Activated T-cell treated with anti-CD3 and anti-CD28 coated beads, Interleukin-2, amount 50 U/mL, for 72 hours (primary cell): ENCODE measurements at regions not wholly inside any gene's neighbourhood (a gene's known extent, or its start where the extent isn't known, plus 50 kb on each side); places are given as distances from the start of the nearest gene placed in this dataset.
"Not testable (repeated sequence)": the region's sequence is repeated elsewhere in the genome, so short reads cannot be mapped to it uniquely, and the experiment has no call there.

ENCODE experiments used
- ATAC-seq, 2 donors: fragments of 150-1000 bp; cut with Tn5 transposase; replicated peaks in 1 of 2; 2 replicates each; pipeline ENCODE4 v1.10.0; 2021; ENCODE audit warnings: moderate library complexity in 2 of 2, mild to moderate bottlenecking in 1 of 2
- DNase-seq, 2 donors: peaks; one replicate each; pipeline ENCODE4 v3.0.0; 2021 to 2022; ENCODE audit warnings: mixed read lengths in 1 of 2
- H3K27ac Mint-ChIP-seq: one replicate; pipeline ENCODE4 v1.8.0; 2022; ENCODE audit warnings: mild to moderate bottlenecking, moderate library complexity, mixed read lengths
- H3K27me3 Mint-ChIP-seq: one replicate; pipeline ENCODE4 v1.8.0; 2022; ENCODE audit warnings: low read depth, mixed read lengths
- H3K36me3 Mint-ChIP-seq, 2 donors: one replicate each; pipeline ENCODE4 v1.8.0; 2022; ENCODE audit warnings: mixed read lengths in 2 of 2, mild to moderate bottlenecking in 1 of 2; ENCODE audit not compliant: insufficient read depth in 2 of 2
- H3K4me1 Mint-ChIP-seq: one replicate; pipeline ENCODE4 v1.8.0; 2022; ENCODE audit warnings: low read depth, mixed read lengths
- H3K4me3 Mint-ChIP-seq, 2 donors: one replicate each; pipeline ENCODE4 v1.8.0; 2022; ENCODE audit warnings: mild to moderate bottlenecking in 2 of 2, mixed read lengths in 2 of 2, moderate library complexity in 2 of 2
- H3K9me3 Mint-ChIP-seq, 2 donors: one replicate each; pipeline ENCODE4 v1.8.0; 2022; ENCODE audit warnings: mixed read lengths in 2 of 2

DNA sequence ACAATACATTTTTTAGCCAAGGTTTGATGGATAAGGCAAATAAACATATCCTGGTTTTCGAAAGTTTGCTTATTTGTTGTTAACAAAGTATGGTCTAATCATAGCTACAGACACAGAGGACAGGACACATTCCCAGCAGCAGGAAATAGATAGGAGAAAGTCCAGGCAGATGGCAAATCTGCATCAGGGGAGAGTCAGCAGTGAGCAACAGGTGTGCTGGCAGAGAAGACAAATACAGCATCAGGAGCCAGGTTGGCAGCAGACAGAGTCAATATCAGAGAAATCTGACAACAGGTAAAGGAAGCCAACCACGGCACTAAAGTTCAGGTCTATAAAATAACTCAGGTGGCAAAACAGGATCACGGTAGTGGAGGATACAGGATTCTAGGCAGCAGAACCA lies 210.7 kb upstream of the PTBP2 start:
- H3K4me1 Mint-ChIP-seq, result no peaks in the 10 kb centered on the region
- no peak for DNase-seq

GRCh38 chr1:96513136-96513535 lies 208.4 kb upstream of the PTBP2 start:
- no peak for DNase-seq
- H3K4me1 Mint-ChIP-seq, result no peaks in the 10 kb centered on the region
- H3K27me3 Mint-ChIP-seq, result peaks cover 14% of the 10 kb centered on the region
- H3K4me3 Mint-ChIP-seq, result no peak overlapping the region
- no peak overlapping the region for H3K27ac Mint-ChIP-seq
- ATAC-seq, result no peak
- H3K9me3 Mint-ChIP-seq, result no peaks in the 10 kb centered on the region
- H3K36me3 Mint-ChIP-seq, result no peaks in the 10 kb centered on the region

More for the DNA sequence above, 210.7 kb upstream of the PTBP2 start:
- Mint-ChIP-seq H3K36me3 (no peaks in the 10 kb centered on the region), H3K9me3 (no peaks in the 10 kb centered on the region), H3K27me3 (peaks cover 14% of the 10 kb centered on the region), H3K4me3 (no peak overlapping the region), H3K27ac (no peak overlapping the region)
- ATAC-seq, result no peak

DNA sequence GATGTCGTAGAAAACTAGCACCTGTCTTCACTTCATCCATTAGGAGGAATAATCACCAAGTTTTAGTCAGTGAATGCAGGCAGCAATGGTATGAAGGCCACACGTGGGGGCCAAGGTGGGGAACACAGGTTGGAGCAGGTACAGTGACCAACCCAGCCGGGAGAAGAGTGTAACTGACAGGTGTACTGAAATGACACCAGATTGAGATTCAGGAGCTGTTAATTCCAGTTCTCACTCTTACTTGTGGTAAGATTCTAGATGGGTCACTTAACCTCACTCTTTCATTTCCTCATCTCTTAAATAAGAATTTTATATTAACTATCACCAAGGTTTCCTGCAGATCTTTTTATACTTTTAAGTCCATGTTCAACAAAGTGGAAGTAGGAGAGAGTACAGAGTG lies 206.2 kb upstream of the PTBP2 start:
- ATAC-seq (no peak), DNase-seq (no peak)
- Mint-ChIP-seq H3K27ac (no peak overlapping the region), H3K27me3 (peaks cover 5% of the 10 kb centered on the region), H3K4me3 (no peak overlapping the region), H3K4me1 (no peaks in the 10 kb centered on the region), H3K36me3 (no peaks in the 10 kb centered on the region), H3K9me3 (no peaks in the 10 kb centered on the region)

GRCh38 chr1:96515925-96516324 lies 205.7 kb upstream of the PTBP2 start:
- Mint-ChIP-seq H3K27me3 (peaks cover under 1% of the 10 kb centered on the region), H3K4me3 (no peak overlapping the region), H3K9me3 (no peaks in the 10 kb centered on the region), H3K36me3 (no peaks in the 10 kb centered on the region), H3K27ac (no peak overlapping the region), H3K4me1 (no peaks in the 10 kb centered on the region)
- DNase-seq (no peak), ATAC-seq (no peak)

- DNase-seq, result no peak
- Mint-ChIP-seq H3K36me3 (no peaks in the 10 kb centered on the region), H3K4me1 (no peaks in the 10 kb centered on the region), H3K27ac (no peak overlapping the region), H3K4me3 (no peak overlapping the region), H3K9me3 (no peaks in the 10 kb centered on the region), H3K27me3 (no peaks in the 10 kb centered on the region)
- no peak for ATAC-seq
Measured at GRCh38 chr1:96519851-96520578, 201.6 kb upstream of the PTBP2 start.

DNA sequence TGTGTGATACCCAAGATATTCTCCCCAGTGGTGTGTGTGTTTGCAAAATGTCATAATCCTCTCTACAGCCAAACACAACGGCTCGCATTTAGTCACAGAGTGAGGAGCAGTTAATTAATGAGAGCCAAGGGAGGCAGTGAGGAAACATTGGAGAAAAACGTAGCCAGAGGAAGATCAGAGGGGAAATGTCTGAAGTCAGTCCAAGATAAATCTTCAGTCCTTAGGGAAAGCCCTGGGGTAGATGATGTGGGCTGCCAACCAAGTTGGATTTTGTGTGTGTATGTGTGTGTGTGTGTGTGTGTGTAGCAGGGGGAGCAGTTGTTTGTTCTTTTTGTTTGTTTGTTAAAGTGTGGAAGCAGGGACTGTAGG lies 201.0 kb upstream of the PTBP2 start:
- H3K27ac Mint-ChIP-seq, result no peak overlapping the region
- H3K9me3 Mint-ChIP-seq, result no peaks in the 10 kb centered on the region
- no peaks in the 10 kb centered on the region for H3K4me1 Mint-ChIP-seq
- no peak for DNase-seq
- no peak overlapping the region for H3K4me3 Mint-ChIP-seq
- no peaks in the 10 kb centered on the region for H3K27me3 Mint-ChIP-seq
- no peaks in the 10 kb centered on the region for H3K36me3 Mint-ChIP-seq
- ATAC-seq, result no peak

DNA sequence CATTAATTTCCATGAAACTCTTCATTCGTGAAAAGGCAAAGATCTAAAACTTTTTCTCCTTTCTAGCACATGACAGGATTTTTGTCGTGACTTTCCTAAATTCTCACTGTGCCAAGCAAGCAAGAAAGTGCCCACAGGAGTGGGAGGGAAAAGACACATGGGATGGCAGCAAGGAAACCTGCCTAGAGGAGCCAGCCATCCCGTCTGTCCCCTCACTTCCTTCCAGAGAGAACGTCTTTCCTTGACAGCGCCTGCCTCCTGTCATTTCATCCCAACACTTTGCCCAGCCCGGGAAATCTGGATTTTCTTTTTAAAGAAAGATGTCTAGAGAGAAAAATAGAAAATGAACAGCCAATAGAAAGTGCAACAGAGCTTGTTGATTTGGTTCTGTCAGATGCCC lies 200.6 kb upstream of the PTBP2 start:
- H3K4me1 Mint-ChIP-seq, result no peaks in the 10 kb centered on the region
- no peak overlapping the region for H3K27ac Mint-ChIP-seq
- no peaks in the 10 kb centered on the region for H3K27me3 Mint-ChIP-seq
- H3K4me3 Mint-ChIP-seq, result no peak overlapping the region
- DNase-seq (no peak), ATAC-seq (no peak)
- no peaks in the 10 kb centered on the region for H3K9me3 Mint-ChIP-seq
- H3K36me3 Mint-ChIP-seq, result no peaks in the 10 kb centered on the region

- ATAC-seq (no peak), DNase-seq (no peak)
- no peaks in the 10 kb centered on the region for H3K4me1 Mint-ChIP-seq
- H3K27ac Mint-ChIP-seq, result no peak overlapping the region
- H3K36me3 Mint-ChIP-seq, result peaks cover 0 to 1% of the 10 kb centered on the region in 2 donors
- peaks cover 3 to 7% of the 10 kb centered on the region in 2 donors for H3K9me3 Mint-ChIP-seq
- H3K4me3 Mint-ChIP-seq, result no peak overlapping the region
- H3K27me3 Mint-ChIP-seq, result no peaks in the 10 kb centered on the region
Measured at GRCh38 chr1:96521994-96522760, 199.4 kb upstream of the PTBP2 start.

DNA sequence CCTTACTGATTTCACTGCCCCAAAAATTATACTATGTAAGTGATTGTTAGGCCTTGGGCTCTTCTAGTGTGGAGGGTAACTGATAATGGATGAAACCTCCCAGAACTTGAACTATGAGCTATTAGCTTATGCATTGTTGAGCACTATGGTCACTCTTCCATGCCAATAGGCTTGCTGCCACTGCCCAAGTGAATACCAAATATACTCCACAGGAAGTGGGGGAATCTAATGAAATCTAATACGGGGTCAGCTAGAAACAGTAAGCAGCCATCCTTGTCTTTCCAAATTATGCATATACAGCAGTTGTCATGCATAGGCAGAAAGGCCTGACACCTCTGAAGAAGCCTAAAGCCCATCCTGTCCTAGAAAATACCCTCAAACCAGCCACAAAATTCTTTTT lies 198.7 kb upstream of the PTBP2 start:
- DNase-seq (no peak), ATAC-seq (no peak)
- no peaks in the 10 kb centered on the region for H3K27me3 Mint-ChIP-seq
- H3K4me3 Mint-ChIP-seq, result no peak overlapping the region
- H3K36me3 Mint-ChIP-seq, result peaks cover 0 to 1% of the 10 kb centered on the region in 2 donors
- no peaks in the 10 kb centered on the region for H3K4me1 Mint-ChIP-seq
- peaks cover 3 to 10% of the 10 kb centered on the region in 2 donors for H3K9me3 Mint-ChIP-seq
- no peak overlapping the region for H3K27ac Mint-ChIP-seq

DNA sequence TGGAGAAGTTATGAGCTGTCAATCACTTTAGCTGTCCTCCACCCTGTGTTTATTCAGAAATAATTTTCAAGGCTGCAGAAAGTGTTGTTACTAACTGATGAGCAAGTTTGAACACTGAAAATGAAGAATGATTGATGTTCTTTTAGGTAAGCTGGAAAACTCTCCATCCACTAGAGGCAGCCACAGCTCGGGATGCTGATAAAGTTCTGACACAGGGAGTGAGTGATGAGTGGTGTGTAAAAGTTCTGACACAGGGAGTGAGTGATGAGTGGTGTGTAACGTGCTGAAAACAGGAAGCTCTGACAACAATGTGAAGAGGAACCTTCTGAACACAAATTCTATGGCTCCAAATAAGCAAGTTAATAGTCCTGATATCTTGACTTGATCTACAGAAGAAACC lies 197.5 kb upstream of the PTBP2 start:
- Mint-ChIP-seq H3K36me3 (peaks cover 6 to 10% of the 10 kb centered on the region in 2 donors), H3K4me3 (no peak overlapping the region), H3K27ac (no peak overlapping the region), H3K27me3 (no peaks in the 10 kb centered on the region), H3K9me3 (peaks cover 10 to 20% of the 10 kb centered on the region in 2 donors), H3K4me1 (no peaks in the 10 kb centered on the region)
- ATAC-seq, result no peak
- DNase-seq, result no peak

DNA sequence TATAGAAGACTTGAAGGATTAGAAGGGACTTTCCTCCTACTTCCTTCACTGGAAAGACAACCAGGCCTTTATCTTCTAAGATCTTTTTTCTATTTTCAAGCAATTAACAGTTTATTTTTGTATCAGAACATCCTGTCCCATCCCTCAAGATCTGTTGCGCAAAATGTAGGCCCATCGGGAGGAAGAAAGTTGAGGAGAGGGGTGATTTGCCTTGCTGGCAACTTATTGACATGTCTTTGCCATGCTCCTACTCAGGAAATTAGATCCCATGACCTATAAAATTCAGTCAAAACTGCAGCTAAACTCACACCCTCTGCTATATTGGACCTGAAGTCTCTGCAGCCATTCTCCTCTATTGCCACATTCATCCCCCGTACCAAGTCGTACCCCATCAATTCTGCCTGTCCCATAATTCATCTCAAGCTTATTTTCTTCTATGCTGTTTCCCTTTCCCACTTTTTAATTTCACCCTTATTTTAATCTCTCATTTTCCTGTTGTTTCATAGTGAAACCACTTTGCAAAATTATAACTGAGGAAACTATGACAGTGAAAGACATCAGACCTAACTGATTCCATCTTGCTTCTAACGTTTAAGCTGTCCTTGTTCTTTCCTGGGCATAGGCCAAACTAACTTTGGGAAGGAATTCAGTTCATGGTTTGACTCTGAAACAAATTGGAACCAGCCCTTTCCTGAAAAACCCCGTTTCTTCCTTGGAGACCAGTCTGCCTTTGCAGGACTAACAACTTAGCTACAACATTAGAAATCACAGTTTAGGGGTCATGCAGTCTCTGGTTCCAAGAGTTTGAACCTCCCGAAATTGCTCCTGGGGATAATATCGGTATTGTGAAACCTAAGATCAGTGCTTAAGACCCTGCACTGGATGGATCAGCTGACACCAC lies 195.7 kb upstream of the PTBP2 start:
- peaks cover 7 to 11% of the 10 kb centered on the region in 2 donors for H3K36me3 Mint-ChIP-seq
- H3K4me1 Mint-ChIP-seq, result no peaks in the 10 kb centered on the region
- H3K27ac Mint-ChIP-seq, result no peak overlapping the region
- DNase-seq, result no peak
- no peaks in the 10 kb centered on the region for H3K27me3 Mint-ChIP-seq
- H3K9me3 Mint-ChIP-seq, result peaks cover 10 to 20% of the 10 kb centered on the region in 2 donors
- no peak for ATAC-seq
- no peak overlapping the region for H3K4me3 Mint-ChIP-seq

DNA sequence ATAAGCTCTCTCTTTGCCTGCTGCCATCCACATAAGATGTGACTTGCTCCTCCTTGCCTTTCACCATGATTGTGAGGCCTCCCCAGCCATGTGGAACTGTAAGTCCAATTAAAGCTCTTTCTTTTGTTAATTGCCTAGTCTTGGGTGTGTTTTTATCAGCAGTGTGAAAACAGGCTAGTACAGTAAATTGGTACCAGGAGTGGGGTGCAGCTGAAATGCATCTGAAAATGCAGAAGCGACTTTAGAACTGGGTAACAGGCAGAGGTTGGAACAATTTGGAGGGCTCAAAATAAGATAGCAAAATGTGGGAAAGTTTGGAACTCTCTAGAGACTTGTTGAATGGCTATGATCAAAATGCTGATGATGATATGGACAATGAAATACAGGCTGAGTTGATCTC lies 192.9 kb upstream of the PTBP2 start:
- not testable (repeated sequence) for H3K4me3 Mint-ChIP-seq, H3K27me3 Mint-ChIP-seq, ATAC-seq, DNase-seq, H3K27ac Mint-ChIP-seq, H3K4me1 Mint-ChIP-seq
- peaks cover 14 to 22% of the 10 kb centered on the region in 2 donors for H3K9me3 Mint-ChIP-seq
- H3K36me3 Mint-ChIP-seq, result peaks cover 8 to 11% of the 10 kb centered on the region in 2 donors

DNA sequence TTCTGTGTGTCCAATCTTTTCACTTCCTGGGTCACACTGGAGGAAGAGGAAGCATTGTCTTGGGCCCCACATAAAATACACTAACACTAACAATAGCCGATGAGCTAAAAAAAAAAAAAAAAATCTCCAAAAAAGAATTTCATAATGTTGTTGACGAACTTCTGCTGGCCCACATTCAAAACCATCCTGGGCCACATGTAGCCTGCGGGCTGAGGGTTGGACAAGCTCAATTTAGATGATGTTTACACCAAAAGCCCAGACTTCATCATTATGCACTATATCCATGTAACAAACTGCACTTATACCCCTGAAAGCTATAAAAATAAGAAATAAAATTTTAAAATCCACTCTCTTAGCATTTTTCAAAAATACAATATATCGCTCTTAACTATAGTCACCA lies 187.8 kb upstream of the PTBP2 start:
- H3K4me1 Mint-ChIP-seq, result no peaks in the 10 kb centered on the region
- peaks cover 5 to 7% of the 10 kb centered on the region in 2 donors for H3K9me3 Mint-ChIP-seq
- H3K27ac Mint-ChIP-seq, result no peak overlapping the region
- ATAC-seq, result no peak
- H3K36me3 Mint-ChIP-seq, result peaks cover 3 to 5% of the 10 kb centered on the region in 2 donors
- no peaks in the 10 kb centered on the region for H3K27me3 Mint-ChIP-seq
- H3K4me3 Mint-ChIP-seq, result no peak overlapping the region
- no peak for DNase-seq
